H1 (cell line): ENCODE measurements at regions not wholly inside any gene's neighbourhood (a gene's known extent, or its start where the extent isn't known, plus 50 kb on each side); places are given as distances from the start of the nearest gene placed in this dataset.

Source experiments
- CTCF ChIA-PET: fragments of 300-600 bp; sonication (Branson Sonifier 250); formaldehyde crosslinking; loops from one replicate; lab custom pipeline; 2021; ENCODE audit not compliant: partially characterized antibody; lab: Charles Lee
- POLR2A ChIA-PET: fragments of 300-600 bp; sonication (Branson Sonifier 250); formaldehyde crosslinking; loops from one replicate; lab custom pipeline; 2021; ENCODE audit warnings: inconsistent platforms; ENCODE audit not compliant: partially characterized antibody; lab: Charles Lee
- DNase-seq, 2 experiments: peaks; one replicate each; pipeline versions ENCODE4 v3.0.0 to v3.0.0-alpha.2; 2010 to 2022; ENCODE audit warnings: low spot score in 2 of 2, low read depth in 1 of 2, mixed read lengths in 1 of 2
- FAIRE-seq: peaks from 2 replicates; lab custom pipeline; 2011; peaks lifted over from hg19 to GRCh38; lab: Jason Lieb, UNC
- H2AFZ ChIP-seq: 2 replicates; pipeline ENCODE4 v1.8.1; 2012; ENCODE audit warnings: low read length, inconsistent platforms
- H2AK5ac ChIP-seq: 2 replicates; pipeline ENCODE4 v1.6.1; 2013; ENCODE audit warnings: low read depth, low read length
- H2BK120ac ChIP-seq: replicated peaks from 2 replicates; pipeline ENCODE3; 2013; ENCODE audit warnings: low read depth, low read length, inconsistent platforms
- H2BK12ac ChIP-seq: 2 replicates; pipeline ENCODE4 v1.6.1; 2013; ENCODE audit warnings: low read depth, low read length
- H2BK15ac ChIP-seq: 2 replicates; pipeline ENCODE4 v1.6.1; 2013; ENCODE audit warnings: low read length
- H2BK20ac ChIP-seq: 2 replicates; pipeline ENCODE4 v1.6.1; 2013; ENCODE audit warnings: low read length
- H2BK5ac ChIP-seq: 2 replicates; pipeline ENCODE4 v1.6.1; 2013; ENCODE audit warnings: low read depth, low read length
- H3K14ac ChIP-seq: 2 replicates; pipeline ENCODE4 v1.6.1; 2013; ENCODE audit warnings: inconsistent platforms; ENCODE audit not compliant: insufficient read length
- H3K18ac ChIP-seq: 2 replicates; pipeline ENCODE4 v1.6.1; 2013; ENCODE audit warnings: low read length; ENCODE audit errors: extremely low read depth
- H3K23ac ChIP-seq: 2 replicates; pipeline ENCODE4 v1.6.1; 2013; ENCODE audit warnings: inconsistent platforms; ENCODE audit not compliant: insufficient read length
- H3K23me2 ChIP-seq: 2 replicates; pipeline ENCODE4 v1.6.1; 2013; ENCODE audit warnings: low read depth, low read length
- H3K27ac ChIP-seq: 2 replicates; pipeline ENCODE4 v1.6.1; 2011; ENCODE audit warnings: low read depth, low read length, inconsistent platforms
- H3K27me3 ChIP-seq, 4 experiments: replicated peaks in 1 of 4; 1 replicate in 1 of 4; 2 replicates in 3 of 4; pipeline versions ENCODE4 v1.6.1 to v1.8.1; 2011 to 2013; ENCODE audit warnings: low read length in 3 of 4, mild to moderate bottlenecking in 3 of 4, inconsistent platforms in 2 of 4, mixed read lengths in 2 of 4, moderate library complexity in 1 of 4; ENCODE audit not compliant: control insufficient read depth in 3 of 4, insufficient read depth in 3 of 4; ENCODE audit errors: extremely low read depth in 1 of 4
- H3K36me3 ChIP-seq, 4 experiments: 2 replicates each; pipeline versions ENCODE4 v1.6.1 to v1.8.1; 2011 to 2013; ENCODE audit warnings: mild to moderate bottlenecking in 4 of 4, low read length in 3 of 4, moderate library complexity in 2 of 4, control low read depth in 1 of 4, inconsistent platforms in 1 of 4; ENCODE audit not compliant: insufficient read depth in 4 of 4, control insufficient read depth in 2 of 4
- H3K4ac ChIP-seq: replicated peaks from 2 replicates; pipeline ENCODE3; 2013; ENCODE audit warnings: low read length, low read depth, mixed read lengths, inconsistent platforms; ENCODE audit not compliant: insufficient read length
- H3K4me1 ChIP-seq, 4 experiments: replicated peaks in 1 of 4; 1 replicate in 1 of 4; 2 replicates in 3 of 4; pipeline versions ENCODE4 v1.6.1 to v1.8.1; 2011 to 2013; ENCODE audit warnings: low read length in 3 of 4, inconsistent platforms in 2 of 4, mixed read lengths in 1 of 4; ENCODE audit not compliant: insufficient read depth in 4 of 4, control insufficient read depth in 3 of 4
- H3K4me2 ChIP-seq, 2 experiments: 2 replicates each; pipeline versions ENCODE4 v1.6.1 to v1.8.1; 2011 to 2013; ENCODE audit warnings: low read depth in 2 of 2, low read length in 2 of 2, control low read depth in 1 of 2, inconsistent platforms in 1 of 2, mild to moderate bottlenecking in 1 of 2; ENCODE audit not compliant: insufficient read depth in 1 of 2
- H3K4me3 ChIP-seq, 4 experiments: fragments of 200-600, 300-600 bp in 1 of 4; sonication (generic), shearing (Covaris generic), sonication (Bioruptor Twin) in 1 of 4; 2 replicates each; pipeline versions ENCODE4 v1.5.1 to v1.8.1; 2011 to 2016; ENCODE audit warnings: low read length in 4 of 4, low read depth in 3 of 4, control low read depth in 2 of 4, inconsistent platforms in 2 of 4, mild to moderate bottlenecking in 2 of 4, mixed read lengths in 1 of 4, moderate library complexity in 1 of 4; ENCODE audit not compliant: insufficient read depth in 2 of 4; ENCODE audit errors: extremely low read depth in 1 of 4
- H3K56ac ChIP-seq: replicated peaks from 2 replicates; pipeline ENCODE3; 2013; ENCODE audit warnings: low read depth, mild to moderate bottlenecking, mixed read lengths, low read length, inconsistent platforms; ENCODE audit not compliant: insufficient read length
- H3K79me1 ChIP-seq: 2 replicates; pipeline ENCODE4 v1.6.1; 2013; ENCODE audit warnings: low read depth, low read length, control low read depth
- H3K79me2 ChIP-seq, 2 experiments: 2 replicates each; pipeline versions ENCODE4 v1.6.1 to v1.8.1; 2012 to 2013; ENCODE audit warnings: low read length in 2 of 2, mild to moderate bottlenecking in 2 of 2, inconsistent platforms in 1 of 2; ENCODE audit not compliant: insufficient read depth in 2 of 2, control insufficient read depth in 1 of 2
- H3K9ac ChIP-seq, 4 experiments: replicated peaks in 1 of 4; 1 replicate in 1 of 4; 2 replicates in 3 of 4; pipeline versions ENCODE4 v1.6.1 to v1.8.1; 2011 to 2013; ENCODE audit warnings: low read depth in 3 of 4, low read length in 3 of 4, control low read depth in 2 of 4, mild to moderate bottlenecking in 2 of 4, moderate library complexity in 2 of 4, inconsistent platforms in 1 of 4; ENCODE audit errors: extremely low read depth in 1 of 4
- H3K9me3 ChIP-seq, 2 experiments: 2 replicates each; pipeline versions ENCODE4 v1.6.1 to v1.8.1; 2012 to 2013; ENCODE audit warnings: mild to moderate bottlenecking in 2 of 2, moderate library complexity in 2 of 2, control low read depth in 1 of 2, inconsistent platforms in 1 of 2, low read depth in 1 of 2, low read length in 1 of 2, mixed read lengths in 1 of 2; ENCODE audit not compliant: insufficient read depth in 2 of 2
- H4K20me1 ChIP-seq, 2 experiments: replicated peaks in 1 of 2; 2 replicates each; pipeline versions ENCODE3 to v1.8.1; 2011 to 2013; ENCODE audit warnings: inconsistent platforms in 2 of 2, low read length in 2 of 2, mild to moderate bottlenecking in 1 of 2; ENCODE audit not compliant: insufficient read depth in 2 of 2, control insufficient read depth in 1 of 2
- H4K5ac ChIP-seq: 2 replicates; pipeline ENCODE4 v1.6.1; 2013; ENCODE audit warnings: low read length, low read depth, mixed read lengths, inconsistent platforms; ENCODE audit not compliant: insufficient read length
- H4K8ac ChIP-seq: 2 replicates; pipeline ENCODE4 v1.8.0; 2013; ENCODE audit warnings: mild to moderate bottlenecking, moderate library complexity, low read length, inconsistent platforms; ENCODE audit not compliant: insufficient read depth; ENCODE audit errors: extremely low read depth
- H4K91ac ChIP-seq: replicated peaks from 2 replicates; pipeline ENCODE3; 2013; ENCODE audit warnings: low read length, mixed read lengths, inconsistent platforms; ENCODE audit not compliant: insufficient read length
- CBX5 ChIP-seq: fragments of 300-800, 300-1000 bp; sonication (generic); IDR thresholded peaks from 2 replicates; pipeline ENCODE4 v1.7.1; 2016; ENCODE audit warnings: antibody characterized with exemption, low read length, low read depth
- CTBP2 ChIP-seq: IDR thresholded peaks from 2 replicates; pipeline ENCODE4 v1.7.0; 2011; ENCODE audit warnings: borderline replicate concordance, mild to moderate bottlenecking, moderate library complexity, mixed read lengths, low read length; ENCODE audit not compliant: insufficient read depth, insufficient read length
- E2F6 ChIP-seq: IDR thresholded peaks from 2 replicates; pipeline ENCODE4 v1.6.1; 2012; ENCODE audit warnings: inconsistent platforms
- EP300 ChIP-seq, 2 experiments: IDR thresholded peaks; 1 replicate in 1 of 2; 2 replicates in 1 of 2; pipeline ENCODE4 v1.6.1; 2011 to 2012; ENCODE audit warnings: low read depth in 2 of 2, low read length in 2 of 2, mild to moderate bottlenecking in 2 of 2, borderline replicate concordance in 1 of 2, inconsistent platforms in 1 of 2, moderate library complexity in 1 of 2
- GABPA ChIP-seq: IDR thresholded peaks from 2 replicates; pipeline ENCODE4 v1.6.1; 2011; ENCODE audit warnings: mild to moderate bottlenecking, low read length, moderate library complexity, borderline replicate concordance; ENCODE audit not compliant: insufficient read depth
- JUN ChIP-seq: IDR thresholded peaks from 2 replicates; pipeline ENCODE4 v1.6.1; 2011; ENCODE audit warnings: low read depth, mild to moderate bottlenecking, improper control_type of control experiment, low read length
- KDM5A ChIP-seq: fragments of 200-600 bp; IDR thresholded peaks from 2 replicates; pipeline ENCODE4 v1.7.1; 2012; ENCODE audit warnings: mild to moderate bottlenecking, low read length, inconsistent platforms, mixed read lengths
- NRF1 ChIP-seq: IDR thresholded peaks from 2 replicates; pipeline ENCODE4 v1.6.1; 2011; ENCODE audit warnings: mild to moderate bottlenecking, low read depth, low read length, improper control_type of control experiment
- POLR2AphosphoS5 ChIP-seq: IDR thresholded peaks from 2 replicates; pipeline ENCODE4 v1.6.1; 2011; ENCODE audit warnings: low read depth, low read length
- SP1 ChIP-seq: IDR thresholded peaks from 2 replicates; pipeline ENCODE4 v1.6.1; 2011; ENCODE audit warnings: low read depth, low read length
- TAF1 ChIP-seq: IDR thresholded peaks from 2 replicates; pipeline ENCODE4 v1.6.1; 2011; ENCODE audit warnings: mild to moderate bottlenecking, low read depth, low read length
- TCF12 ChIP-seq: IDR thresholded peaks from 2 replicates; pipeline ENCODE4 v1.6.1; 2011; ENCODE audit warnings: low read depth, mild to moderate bottlenecking, low read length
- TEAD4 ChIP-seq: IDR thresholded peaks from 2 replicates; pipeline ENCODE4 v1.6.1; 2012; ENCODE audit warnings: low read depth, low read length, inconsistent platforms, mixed read lengths
- ZNF274 ChIP-seq: IDR thresholded peaks from 2 replicates; pipeline ENCODE4 v1.7.0; 2012; ENCODE audit warnings: low read length, borderline replicate concordance; ENCODE audit errors: extremely low read depth
- WGBS, 2 experiments: shearing (Covaris generic) in 1 of 2; methylation state at CpG; one replicate each; pipeline versions ENCODE4 v1.1.6 to v1.1.7; 2013 to 2015; ENCODE audit warnings: low lambda C conversion rate in 2 of 2, mixed read lengths in 2 of 2, inconsistent platforms in 1 of 2, low coverage in 1 of 2, missing lambda C conversion rate in 1 of 2; ENCODE audit not compliant: insufficient replicate concordance in 2 of 2, insufficient coverage in 1 of 2, insufficient read length in 1 of 2; ENCODE audit errors: extremely low coverage in 1 of 2, missing lambda C conversion rate in 1 of 2; 5-methylcytosine and 5-hydroxymethylcytosine counted together
- TF ChIP-seq, protein P1 (sequence below): IDR thresholded peaks from 2 replicates; pipeline ENCODE4 v1.6.1; 2012; ENCODE audit warnings: inconsistent platforms

- Histone ChIP-seq H3K14ac (no peak overlapping the region), H2BK15ac (no peak overlapping the region), H2BK5ac (no peak overlapping the region), H3K36me3 (no peaks in the 10 kb centered on the region), H4K8ac (no peak overlapping the region), H3K4me2 (no peak overlapping the region), H2BK120ac (no peak overlapping the region), H3K9ac (no peak overlapping the region), H4K91ac (no peak overlapping the region), H3K9me3 (no peaks in the 10 kb centered on the region), H3K27ac (no peak overlapping the region), H3K27me3 (no peaks in the 10 kb centered on the region), H3K4me3 (no peak overlapping the region), H3K56ac (no peak overlapping the region), H4K20me1 (no peaks in the 10 kb centered on the region), H3K79me1 (no peaks in the 10 kb centered on the region), H3K23ac (no peak overlapping the region), H2AFZ (no peak overlapping the region), H3K4ac (no peak overlapping the region), H4K5ac (no peak overlapping the region), H3K4me1 (no peaks in the 10 kb centered on the region), H3K23me2 (no peaks in the 10 kb centered on the region), H2BK12ac (no peak overlapping the region), H2BK20ac (no peak overlapping the region), H2AK5ac (no peak overlapping the region), H3K18ac (no peak overlapping the region), H3K79me2 (no peaks in the 10 kb centered on the region)
- DNase-seq (no peak), FAIRE-seq (no peak)
- 93% methylated on average over 3 of the region's 3 CpGs; no CpG with 5 or more reads in 1 of the 2 experiments for WGBS, 2 experiments
- ChIA-PET CTCF (interaction anchor here (1.2 kb wide), 1 partner anchor 9 kb away, joined by 3 read pairs; no protein-coding TSS in a partner anchor), POLR2A (no interaction called here)
- TF ChIP-seq TCF12 (no peak), KDM5A (no peak), GABPA (no peak), E2F6 (no peak), SP1 (no peak), NRF1 (no peak), CBX5 (no peak), JUN (no peak), POLR2AphosphoS5 (no peak), TAF1 (no peak), EP300 (IDR thresholded peaks at IDR 0.05; ENCODE audit: borderline replicate concordance in 1 of 2, low read depth in 2 of 2, low read length in 2 of 2) (no peak), CTBP2 (no peak), TEAD4 (no peak), ZNF274 (no peak)
- TF ChIP-seq, protein P1, sequence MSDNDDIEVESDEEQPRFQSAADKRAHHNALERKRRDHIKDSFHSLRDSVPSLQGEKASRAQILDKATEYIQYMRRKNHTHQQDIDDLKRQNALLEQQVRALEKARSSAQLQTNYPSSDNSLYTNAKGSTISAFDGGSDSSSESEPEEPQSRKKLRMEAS = no peak
Measured at GRCh38 chr12:91252341-91252740, 69.7 kb upstream of the DCN start.
